K562 (cell line): ENCODE measurements at regions not wholly inside any gene's neighbourhood (a gene's known extent, or its start where the extent isn't known, plus 50 kb on each side); places are given as distances from the start of the nearest gene placed in this dataset.

Experiments used
- RFX1 ChIP-seq: fragments of 450-650 bp; IDR thresholded peaks from 2 replicates; pipeline ENCODE4 v1.6.1; 2016; ENCODE audit warnings: mild to moderate bottlenecking, moderate library complexity
- TF ChIP-seq, protein P1 (sequence below): fragments of 250-450 bp; sonication (Bioruptor Pico); IDR thresholded peaks from 2 replicates; pipeline ENCODE4 v1.4.0; 2020

DNA sequence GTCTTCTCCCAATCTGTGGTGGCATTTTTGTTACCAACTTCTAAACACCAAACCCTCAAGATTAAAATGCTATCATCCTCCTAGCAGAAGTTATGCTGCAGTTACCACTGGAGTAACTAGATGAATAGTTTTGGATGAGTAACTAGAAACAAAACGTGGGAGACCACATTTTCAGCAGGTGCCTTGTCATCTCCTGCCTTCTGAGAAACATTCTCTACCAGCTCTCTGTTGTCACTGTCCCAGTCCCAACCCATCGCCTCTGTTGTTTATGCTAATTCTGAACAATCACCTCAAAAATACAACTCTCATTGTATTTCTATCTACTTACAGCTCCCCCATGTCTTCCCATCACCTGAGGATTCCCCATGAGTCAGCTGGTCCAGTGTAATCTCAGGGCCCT, 652.5 kb upstream of the ADAMTS16 start:
- TF ChIP-seq, protein P1, sequence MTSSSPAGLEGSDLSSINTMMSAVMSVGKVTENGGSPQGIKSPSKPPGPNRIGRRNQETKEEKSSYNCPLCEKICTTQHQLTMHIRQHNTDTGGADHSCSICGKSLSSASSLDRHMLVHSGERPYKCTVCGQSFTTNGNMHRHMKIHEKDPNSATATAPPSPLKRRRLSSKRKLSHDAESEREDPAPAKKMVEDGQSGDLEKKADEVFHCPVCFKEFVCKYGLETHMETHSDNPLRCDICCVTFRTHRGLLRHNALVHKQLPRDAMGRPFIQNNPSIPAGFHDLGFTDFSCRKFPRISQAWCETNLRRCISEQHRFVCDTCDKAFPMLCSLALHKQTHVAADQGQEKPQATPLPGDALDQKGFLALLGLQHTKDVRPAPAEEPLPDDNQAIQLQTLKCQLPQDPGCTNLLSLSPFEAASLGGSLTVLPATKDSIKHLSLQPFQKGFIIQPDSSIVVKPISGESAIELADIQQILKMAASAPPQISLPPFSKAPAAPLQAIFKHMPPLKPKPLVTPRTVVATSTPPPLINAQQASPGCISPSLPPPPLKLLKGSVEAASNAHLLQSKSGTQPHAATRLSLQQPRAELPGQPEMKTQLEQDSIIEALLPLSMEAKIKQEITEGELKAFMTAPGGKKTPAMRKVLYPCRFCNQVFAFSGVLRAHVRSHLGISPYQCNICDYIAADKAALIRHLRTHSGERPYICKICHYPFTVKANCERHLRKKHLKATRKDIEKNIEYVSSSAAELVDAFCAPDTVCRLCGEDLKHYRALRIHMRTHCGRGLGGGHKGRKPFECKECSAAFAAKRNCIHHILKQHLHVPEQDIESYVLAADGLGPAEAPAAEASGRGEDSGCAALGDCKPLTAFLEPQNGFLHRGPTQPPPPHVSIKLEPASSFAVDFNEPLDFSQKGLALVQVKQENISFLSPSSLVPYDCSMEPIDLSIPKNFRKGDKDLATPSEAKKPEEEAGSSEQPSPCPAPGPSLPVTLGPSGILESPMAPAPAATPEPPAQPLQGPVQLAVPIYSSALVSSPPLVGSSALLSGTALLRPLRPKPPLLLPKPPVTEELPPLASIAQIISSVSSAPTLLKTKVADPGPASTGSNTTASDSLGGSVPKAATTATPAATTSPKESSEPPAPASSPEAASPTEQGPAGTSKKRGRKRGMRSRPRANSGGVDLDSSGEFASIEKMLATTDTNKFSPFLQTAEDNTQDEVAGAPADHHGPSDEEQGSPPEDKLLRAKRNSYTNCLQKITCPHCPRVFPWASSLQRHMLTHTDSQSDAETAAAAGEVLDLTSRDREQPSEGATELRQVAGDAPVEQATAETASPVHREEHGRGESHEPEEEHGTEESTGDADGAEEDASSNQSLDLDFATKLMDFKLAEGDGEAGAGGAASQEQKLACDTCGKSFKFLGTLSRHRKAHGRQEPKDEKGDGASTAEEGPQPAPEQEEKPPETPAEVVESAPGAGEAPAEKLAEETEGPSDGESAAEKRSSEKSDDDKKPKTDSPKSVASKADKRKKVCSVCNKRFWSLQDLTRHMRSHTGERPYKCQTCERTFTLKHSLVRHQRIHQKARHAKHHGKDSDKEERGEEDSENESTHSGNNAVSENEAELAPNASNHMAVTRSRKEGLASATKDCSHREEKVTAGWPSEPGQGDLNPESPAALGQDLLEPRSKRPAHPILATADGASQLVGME (CRISPR knock-in tag) = no peak
- no peak for TF ChIP-seq RFX1
